Spleen (tissue), 7 donors: ENCODE measurements at regions not wholly inside any gene's neighbourhood (a gene's known extent, or its start where the extent isn't known, plus 50 kb on each side); places are given as distances from the start of the nearest gene placed in this dataset.

Source experiments
- CTCF ChIP-seq, 11 experiments: fragments of 200-600 bp in 7 of 11; fragments of 450-650 bp in 4 of 11; sonication (generic) in 4 of 11; IDR thresholded peaks in 8 of 11; conservative IDR thresholded peaks in 3 of 11; 1 replicate in 7 of 11; 2 replicates in 4 of 11; pipeline versions ENCODE4 v1.4.0 to v1.8.0; 2016 to 2021; ENCODE audit warnings: antibody characterized with exemption in 11 of 11, inconsistent platforms in 4 of 11, mild to moderate bottlenecking in 1 of 11
- POLR2AphosphoS5 ChIP-seq, 3 donors: sonication (generic); formaldehyde crosslinking; IDR thresholded peaks; one replicate each; pipeline ENCODE4 v1.5.1; 2017; ENCODE audit warnings: antibody characterized with exemption in 3 of 3
- donor health status: DM: no; HTN: no; CAD: no; lungs with moderate emphysema.
- donor health status: DM: no; HTN: no; CAD: no.
- donor health status: DM: no; HTN: no; CAD: no.

- no peak for TF ChIP-seq CTCF (IDR thresholded peaks at IDR 0.05 in 8 of 11, conservative IDR thresholded peaks at IDR 0.05 in 3 of 11)
- no peak for TF ChIP-seq POLR2AphosphoS5 (IDR thresholded peaks at IDR 0.05)
These were observed 91.0 kb upstream of the CENPE start for GRCh38 chr4:103289186-103289585.
